ENCODE measurements at regions not wholly inside any gene's neighbourhood (a gene's known extent, or its start where the extent isn't known, plus 50 kb on each side); places are given as distances from the start of the nearest gene placed in this dataset.

DNA sequence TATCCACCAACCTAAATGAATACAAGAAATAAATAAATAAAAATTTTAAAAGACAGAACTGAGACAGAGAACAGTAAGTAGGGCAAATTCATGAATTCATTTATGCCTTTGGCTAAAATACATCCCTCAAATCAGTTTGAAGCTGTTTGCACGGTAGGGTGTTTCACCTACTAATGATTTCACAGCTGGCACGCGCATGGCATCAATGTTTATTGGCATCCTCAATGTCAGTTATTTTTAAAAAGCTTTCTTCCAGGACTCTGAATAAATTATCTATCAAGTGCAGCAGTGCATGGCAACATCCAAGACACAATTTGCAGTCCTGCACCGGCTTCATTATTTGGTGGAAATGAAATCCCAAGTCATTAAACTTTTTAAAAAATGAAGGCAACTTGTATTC lies 985.2 kb upstream of the ROBO1 start:
- Histone ChIP-seq H3K27ac (no peak overlapping the region), H3K4me1 (no peaks in the 10 kb centered on the region), H3K27me3 (no peaks in the 10 kb centered on the region), H3K9me3 (no peaks in the 10 kb centered on the region), H3K4me3 (no peak overlapping the region), H3K36me3 (no peaks in the 10 kb centered on the region)
- WGBS, 2 donors (ENCODE audit: low coverage in 1 of 2), result 82 to 83% methylated on average over 4 of the region's 4 CpGs
- TF ChIP-seq, protein P1, sequence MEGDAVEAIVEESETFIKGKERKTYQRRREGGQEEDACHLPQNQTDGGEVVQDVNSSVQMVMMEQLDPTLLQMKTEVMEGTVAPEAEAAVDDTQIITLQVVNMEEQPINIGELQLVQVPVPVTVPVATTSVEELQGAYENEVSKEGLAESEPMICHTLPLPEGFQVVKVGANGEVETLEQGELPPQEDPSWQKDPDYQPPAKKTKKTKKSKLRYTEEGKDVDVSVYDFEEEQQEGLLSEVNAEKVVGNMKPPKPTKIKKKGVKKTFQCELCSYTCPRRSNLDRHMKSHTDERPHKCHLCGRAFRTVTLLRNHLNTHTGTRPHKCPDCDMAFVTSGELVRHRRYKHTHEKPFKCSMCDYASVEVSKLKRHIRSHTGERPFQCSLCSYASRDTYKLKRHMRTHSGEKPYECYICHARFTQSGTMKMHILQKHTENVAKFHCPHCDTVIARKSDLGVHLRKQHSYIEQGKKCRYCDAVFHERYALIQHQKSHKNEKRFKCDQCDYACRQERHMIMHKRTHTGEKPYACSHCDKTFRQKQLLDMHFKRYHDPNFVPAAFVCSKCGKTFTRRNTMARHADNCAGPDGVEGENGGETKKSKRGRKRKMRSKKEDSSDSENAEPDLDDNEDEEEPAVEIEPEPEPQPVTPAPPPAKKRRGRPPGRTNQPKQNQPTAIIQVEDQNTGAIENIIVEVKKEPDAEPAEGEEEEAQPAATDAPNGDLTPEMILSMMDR (IDR thresholded peaks at IDR 0.05), result no peak
- TF ChIP-seq POLR2A (IDR thresholded peaks at IDR 0.05), result no peak
- no peak for TF ChIP-seq POLR2AphosphoS5 (IDR thresholded peaks at IDR 0.05)
- no peak for TF ChIP-seq EP300 (IDR thresholded peaks at IDR 0.05; ENCODE audit: low read depth)
- in situ Hi-C loops (cut with MboI; ENCODE audit: low pct_ligation_motif_present in 1 of 4, low pct_unique_long_range_greater_than_20kb in 1 of 4, low sequenced_read_pairs in 3 of 4), result no loop called here
- intact Hi-C loops (cut with DNase I; ENCODE audit: low total_unique reads), result no loop called here
- no peak for DNase-seq

DNA sequence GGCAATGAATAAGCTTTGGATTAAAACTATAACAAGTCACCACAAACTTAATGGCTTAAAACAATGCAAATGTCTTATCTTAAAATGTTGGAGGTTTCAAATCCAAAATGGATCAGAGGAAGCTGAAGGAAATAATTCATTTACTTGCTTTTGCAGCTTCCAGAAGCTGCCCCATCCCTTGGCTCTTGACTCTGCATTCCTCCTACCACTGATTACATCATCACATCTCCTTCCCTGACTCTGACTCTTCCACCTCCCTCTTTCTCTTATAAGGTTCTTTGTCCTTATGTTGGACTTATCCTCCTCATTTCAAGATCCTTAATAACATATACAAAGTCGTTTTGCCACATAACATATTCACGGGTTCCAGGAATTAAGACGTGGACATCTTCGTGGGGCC lies 982.8 kb upstream of the ROBO1 start:
- in situ Hi-C loops (cut with MboI; ENCODE audit: low pct_ligation_motif_present in 1 of 4, low pct_unique_long_range_greater_than_20kb in 1 of 4, low sequenced_read_pairs in 3 of 4), result no loop called here
- H3K27ac ChIP-seq, result no peak overlapping the region
- H3K36me3 ChIP-seq, result no peaks in the 10 kb centered on the region
- no peaks in the 10 kb centered on the region for H3K9me3 ChIP-seq
- 86 to 94% methylated on average over 4 of the region's 4 CpGs for WGBS, 2 donors (ENCODE audit: low coverage in 1 of 2)
- TF ChIP-seq, protein P1 (IDR thresholded peaks at IDR 0.05), result no peak
- TF ChIP-seq EP300 (IDR thresholded peaks at IDR 0.05; ENCODE audit: low read depth) (no peak), POLR2AphosphoS5 (IDR thresholded peaks at IDR 0.05) (no peak), POLR2A (IDR thresholded peaks at IDR 0.05) (no peak)
- no peak overlapping the region for H3K4me3 ChIP-seq
- H3K4me1 ChIP-seq, result no peaks in the 10 kb centered on the region
- no peak for DNase-seq
- no peaks in the 10 kb centered on the region for H3K27me3 ChIP-seq
- intact Hi-C loops (cut with DNase I; ENCODE audit: low total_unique reads), result no loop called here

GRCh38 chr3:80734920-80735319 lies 967.1 kb upstream of the ROBO1 start:
- Histone ChIP-seq H3K9me3 (no peaks in the 10 kb centered on the region), H3K4me3 (no peak overlapping the region), H3K36me3 (no peaks in the 10 kb centered on the region), H3K4me1 (peaks cover 0 to 38% (median 18%) of the 10 kb centered on the region in 4 donors), H3K27ac (peak overlapping the region; percentile 62 to 82 (median 65)), H3K27me3 (no peaks in the 10 kb centered on the region)
- WGBS, 2 donors (ENCODE audit: low coverage in 1 of 2), result 44 to 60% methylated on average over 1 to 2 of the region's 2 CpGs
- TF ChIP-seq, protein P1 (IDR thresholded peaks at IDR 0.05), result no peak
- TF ChIP-seq EP300 (IDR thresholded peaks at IDR 0.05; ENCODE audit: low read depth) (no peak), POLR2A (IDR thresholded peaks at IDR 0.05) (no peak), POLR2AphosphoS5 (IDR thresholded peaks at IDR 0.05) (no peak)
- intact Hi-C loops (cut with DNase I; ENCODE audit: low total_unique reads) (no loop called here), in situ Hi-C loops (cut with MboI; ENCODE audit: low pct_ligation_motif_present in 1 of 4, low pct_unique_long_range_greater_than_20kb in 1 of 4, low sequenced_read_pairs in 3 of 4) (no loop called here)
- no peak for DNase-seq

GRCh38 chr3:80734483-80734882 lies 966.7 kb upstream of the ROBO1 start:
- Histone ChIP-seq H3K27ac (peak overlapping the region; percentile 62 to 82 (median 65)), H3K9me3 (no peaks in the 10 kb centered on the region), H3K36me3 (no peaks in the 10 kb centered on the region), H3K4me3 (no peak overlapping the region), H3K4me1 (peaks cover 0 to 38% (median 18%) of the 10 kb centered on the region in 4 donors), H3K27me3 (no peaks in the 10 kb centered on the region)
- DNase-seq, result no peak
- 33 to 50% methylated on average over 1 of the region's 1 CpG for WGBS, 2 donors (ENCODE audit: low coverage in 1 of 2)
- intact Hi-C loops (cut with DNase I; ENCODE audit: low total_unique reads) (no loop called here), in situ Hi-C loops (cut with MboI; ENCODE audit: low pct_ligation_motif_present in 1 of 4, low pct_unique_long_range_greater_than_20kb in 1 of 4, low sequenced_read_pairs in 3 of 4) (no loop called here)
- no peak for TF ChIP-seq POLR2A (IDR thresholded peaks at IDR 0.05)
- TF ChIP-seq POLR2AphosphoS5 (IDR thresholded peaks at IDR 0.05), result no peak
- no peak for TF ChIP-seq EP300 (IDR thresholded peaks at IDR 0.05; ENCODE audit: low read depth)
- TF ChIP-seq, protein P1 (IDR thresholded peaks at IDR 0.05), result no peak
